ENCODE measurements at regions not wholly inside any gene's neighbourhood (a gene's known extent, or its start where the extent isn't known, plus 50 kb on each side); places are given as distances from the start of the nearest gene placed in this dataset.

- TF ChIP-seq POLR2AphosphoS5 (IDR thresholded peaks at IDR 0.05; ENCODE audit: low read depth, low read length), result no peak
- TF ChIP-seq, protein P1, sequence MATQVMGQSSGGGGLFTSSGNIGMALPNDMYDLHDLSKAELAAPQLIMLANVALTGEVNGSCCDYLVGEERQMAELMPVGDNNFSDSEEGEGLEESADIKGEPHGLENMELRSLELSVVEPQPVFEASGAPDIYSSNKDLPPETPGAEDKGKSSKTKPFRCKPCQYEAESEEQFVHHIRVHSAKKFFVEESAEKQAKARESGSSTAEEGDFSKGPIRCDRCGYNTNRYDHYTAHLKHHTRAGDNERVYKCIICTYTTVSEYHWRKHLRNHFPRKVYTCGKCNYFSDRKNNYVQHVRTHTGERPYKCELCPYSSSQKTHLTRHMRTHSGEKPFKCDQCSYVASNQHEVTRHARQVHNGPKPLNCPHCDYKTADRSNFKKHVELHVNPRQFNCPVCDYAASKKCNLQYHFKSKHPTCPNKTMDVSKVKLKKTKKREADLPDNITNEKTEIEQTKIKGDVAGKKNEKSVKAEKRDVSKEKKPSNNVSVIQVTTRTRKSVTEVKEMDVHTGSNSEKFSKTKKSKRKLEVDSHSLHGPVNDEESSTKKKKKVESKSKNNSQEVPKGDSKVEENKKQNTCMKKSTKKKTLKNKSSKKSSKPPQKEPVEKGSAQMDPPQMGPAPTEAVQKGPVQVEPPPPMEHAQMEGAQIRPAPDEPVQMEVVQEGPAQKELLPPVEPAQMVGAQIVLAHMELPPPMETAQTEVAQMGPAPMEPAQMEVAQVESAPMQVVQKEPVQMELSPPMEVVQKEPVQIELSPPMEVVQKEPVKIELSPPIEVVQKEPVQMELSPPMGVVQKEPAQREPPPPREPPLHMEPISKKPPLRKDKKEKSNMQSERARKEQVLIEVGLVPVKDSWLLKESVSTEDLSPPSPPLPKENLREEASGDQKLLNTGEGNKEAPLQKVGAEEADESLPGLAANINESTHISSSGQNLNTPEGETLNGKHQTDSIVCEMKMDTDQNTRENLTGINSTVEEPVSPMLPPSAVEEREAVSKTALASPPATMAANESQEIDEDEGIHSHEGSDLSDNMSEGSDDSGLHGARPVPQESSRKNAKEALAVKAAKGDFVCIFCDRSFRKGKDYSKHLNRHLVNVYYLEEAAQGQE (IDR thresholded peaks at IDR 0.05; ENCODE audit: insufficient read depth in 1 of 2, low read depth in 2 of 2, low read length in 2 of 2), result no peak
Observed at GRCh38 chr2:7269106-7269643, 352.0 kb downstream of the RNF144A start.
